ENCODE measurements at regions not wholly inside any gene's neighbourhood (a gene's known extent, or its start where the extent isn't known, plus 50 kb on each side); places are given as distances from the start of the nearest gene placed in this dataset.
"Not testable (repeated sequence)": the region's sequence is repeated elsewhere in the genome, so short reads cannot be mapped to it uniquely, and the experiment has no call there.

DNA sequence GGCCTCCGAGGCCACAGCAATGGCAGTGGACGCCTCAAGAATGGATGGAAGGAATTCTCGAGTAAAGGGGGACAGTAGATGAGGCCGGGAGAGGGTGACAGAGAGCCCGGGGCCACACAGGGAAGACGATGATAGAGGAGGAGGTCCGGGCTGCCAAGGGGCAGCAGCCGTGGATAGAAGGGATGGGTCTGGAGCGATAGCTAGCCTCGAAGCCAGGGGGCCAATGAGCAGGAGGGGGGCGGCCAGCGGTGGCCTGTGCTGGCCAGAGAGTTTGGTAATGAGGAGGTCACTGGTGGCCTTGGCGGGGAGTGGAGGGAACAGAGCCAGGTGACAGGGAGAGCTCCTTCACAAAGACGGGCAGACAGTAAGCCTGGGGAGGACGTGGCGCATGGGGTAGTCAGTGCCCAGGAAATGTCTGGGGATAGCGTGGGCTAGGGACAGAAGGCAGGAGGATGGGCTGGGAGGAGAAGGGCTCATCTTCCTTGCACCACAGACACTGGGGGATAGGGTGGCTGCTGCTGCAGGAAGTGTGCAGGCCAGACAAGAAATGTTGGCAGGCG, 87.8 kb upstream of the ASB18 start:
- Histone ChIP-seq H3K4me3 (ENCODE audit: low read length) (no peak overlapping the region), H3K27ac (ENCODE audit: low read length) (no peak overlapping the region), H3K27me3 (ENCODE audit: control insufficient read depth, insufficient read depth, low read length) (no peaks in the 10 kb centered on the region), H3K9me3 (ENCODE audit: control insufficient read depth, low read depth, low read length) (no peaks in the 10 kb centered on the region), H3K36me3 (ENCODE audit: control insufficient read depth, low read depth, low read length) (no peaks in the 10 kb centered on the region), H3K9ac (ENCODE audit: low read length) (no peak overlapping the region), H3K4me1 (ENCODE audit: control insufficient read depth, low read depth, low read length) (peaks cover 3% of the 10 kb centered on the region)

DNA sequence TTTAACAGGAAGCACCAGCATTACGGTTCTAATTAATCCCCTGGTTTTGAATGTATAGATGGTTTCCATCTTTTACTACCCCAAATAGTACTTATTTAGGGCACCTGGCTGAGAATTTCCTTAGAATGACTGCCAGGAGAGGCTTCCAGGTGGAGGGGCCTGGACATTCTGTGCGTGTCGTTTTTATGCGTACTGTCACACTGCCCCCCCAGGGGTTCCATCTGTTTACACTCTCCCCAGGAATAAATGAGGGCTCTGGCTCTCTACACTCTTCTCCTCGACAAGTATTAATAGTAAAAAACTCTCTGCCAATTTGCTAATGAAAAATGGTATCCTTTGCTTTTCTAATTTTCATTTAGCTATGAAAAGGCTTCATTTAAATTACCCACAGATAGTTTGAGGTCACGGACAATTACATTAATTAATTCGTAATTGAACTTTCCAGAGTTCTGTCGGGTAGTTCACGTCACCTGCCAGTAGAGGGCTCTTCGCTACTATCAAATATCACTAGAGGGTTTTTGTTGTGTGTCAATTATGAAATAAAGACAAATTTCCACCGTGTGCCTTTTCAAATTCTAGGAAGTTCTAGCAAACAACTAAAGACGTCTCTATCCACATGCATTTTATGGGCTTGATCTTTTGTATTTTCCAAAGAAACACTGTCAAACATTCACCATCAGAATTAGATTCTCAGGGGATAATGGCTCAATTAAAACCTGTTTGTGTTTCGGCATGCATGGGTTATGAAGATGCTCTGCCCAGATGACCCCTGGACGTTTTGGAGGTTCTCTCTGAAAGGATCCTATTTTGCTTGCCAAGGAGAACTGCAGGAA, 88.8 kb upstream of the ASB18 start:
- H3K27me3 ChIP-seq (ENCODE audit: control insufficient read depth, insufficient read depth, low read length), result no peaks in the 10 kb centered on the region
- H3K9me3 ChIP-seq (ENCODE audit: control insufficient read depth, low read depth, low read length), result no peaks in the 10 kb centered on the region
- H3K4me3 ChIP-seq (ENCODE audit: low read length), result no peak overlapping the region
- H3K4me1 ChIP-seq (ENCODE audit: control insufficient read depth, low read depth, low read length), result peaks cover under 1% of the 10 kb centered on the region
- no peaks in the 10 kb centered on the region for H3K36me3 ChIP-seq (ENCODE audit: control insufficient read depth, low read depth, low read length)
- no peak overlapping the region for H3K9ac ChIP-seq (ENCODE audit: low read length)
- no peak overlapping the region for H3K27ac ChIP-seq (ENCODE audit: low read length)

DNA sequence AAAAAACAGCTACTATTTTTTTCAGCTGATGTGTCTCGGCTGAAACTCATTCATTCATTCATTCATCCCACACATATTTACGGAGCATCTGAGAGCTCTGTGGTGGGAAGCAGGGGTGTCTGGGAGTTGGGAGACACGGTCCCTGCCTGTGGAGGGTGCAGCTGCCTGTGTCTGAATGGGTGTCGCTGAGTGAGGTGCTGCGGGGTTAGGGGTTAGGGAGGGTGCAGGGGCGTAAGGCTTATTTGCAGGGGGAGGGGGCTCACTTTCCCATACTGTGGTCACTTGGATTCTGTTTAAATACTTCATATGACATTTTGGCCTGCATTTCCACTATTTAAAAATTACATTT, 89.4 kb upstream of the ASB18 start:
- Histone ChIP-seq H3K4me1 (ENCODE audit: control insufficient read depth, low read depth, low read length) (no peaks in the 10 kb centered on the region), H3K9ac (ENCODE audit: low read length) (no peak overlapping the region), H3K36me3 (ENCODE audit: control insufficient read depth, low read depth, low read length) (no peaks in the 10 kb centered on the region), H3K4me3 (ENCODE audit: low read length) (no peak overlapping the region), H3K27me3 (ENCODE audit: control insufficient read depth, insufficient read depth, low read length) (no peaks in the 10 kb centered on the region), H3K27ac (ENCODE audit: low read length) (no peak overlapping the region), H3K9me3 (ENCODE audit: control insufficient read depth, low read depth, low read length) (no peaks in the 10 kb centered on the region)

GRCh38 chr2:236354056-236354940, 90.1 kb upstream of the ASB18 start:
- H3K36me3 ChIP-seq (ENCODE audit: control insufficient read depth, low read depth, low read length), result no peaks in the 10 kb centered on the region
- no peak overlapping the region for H3K9ac ChIP-seq (ENCODE audit: low read length)
- H3K9me3 ChIP-seq (ENCODE audit: control insufficient read depth, low read depth, low read length), result no peaks in the 10 kb centered on the region
- H3K27ac ChIP-seq (ENCODE audit: low read length), result no peak overlapping the region
- H3K4me3 ChIP-seq (ENCODE audit: low read length), result no peak overlapping the region
- no peaks in the 10 kb centered on the region for H3K27me3 ChIP-seq (ENCODE audit: control insufficient read depth, insufficient read depth, low read length)
- no peaks in the 10 kb centered on the region for H3K4me1 ChIP-seq (ENCODE audit: control insufficient read depth, low read depth, low read length)

- H3K9me3 ChIP-seq (ENCODE audit: control insufficient read depth, low read depth, low read length), result no peaks in the 10 kb centered on the region
- no peak overlapping the region for H3K27ac ChIP-seq (ENCODE audit: low read length)
- no peak overlapping the region for H3K4me3 ChIP-seq (ENCODE audit: low read length)
- H3K9ac ChIP-seq (ENCODE audit: low read length), result no peak overlapping the region
- H3K36me3 ChIP-seq (ENCODE audit: control insufficient read depth, low read depth, low read length), result no peaks in the 10 kb centered on the region
- no peaks in the 10 kb centered on the region for H3K4me1 ChIP-seq (ENCODE audit: control insufficient read depth, low read depth, low read length)
- H3K27me3 ChIP-seq (ENCODE audit: control insufficient read depth, insufficient read depth, low read length), result no peaks in the 10 kb centered on the region
These were observed 90.9 kb upstream of the ASB18 start for GRCh38 chr2:236354973-236355595.

DNA sequence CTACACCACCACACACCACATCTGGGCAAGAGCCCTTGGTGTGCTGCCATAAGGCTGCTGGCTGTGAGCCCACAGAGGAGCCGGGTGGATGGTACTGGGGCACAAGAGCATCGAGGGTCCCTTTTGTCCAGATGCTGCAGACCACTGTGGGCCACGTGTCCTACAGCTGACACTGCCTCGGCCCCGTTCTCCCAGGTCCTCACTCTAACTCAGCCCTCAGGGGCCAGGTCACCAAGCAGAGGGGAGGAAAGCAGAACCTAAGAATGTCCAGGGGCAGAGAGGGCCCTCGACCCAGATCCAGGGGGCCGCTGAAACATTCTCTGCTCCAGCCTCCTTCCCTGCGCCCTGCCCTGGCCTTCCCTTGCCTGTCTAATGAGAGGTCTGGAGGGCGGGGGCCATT, 91.7 kb upstream of the ASB18 start:
- H3K4me1 ChIP-seq (ENCODE audit: control insufficient read depth, low read depth, low read length), result no peaks in the 10 kb centered on the region
- no peak overlapping the region for H3K9ac ChIP-seq (ENCODE audit: low read length)
- H3K36me3 ChIP-seq (ENCODE audit: control insufficient read depth, low read depth, low read length), result no peaks in the 10 kb centered on the region
- H3K9me3 ChIP-seq (ENCODE audit: control insufficient read depth, low read depth, low read length), result no peaks in the 10 kb centered on the region
- no peaks in the 10 kb centered on the region for H3K27me3 ChIP-seq (ENCODE audit: control insufficient read depth, insufficient read depth, low read length)
- H3K4me3 ChIP-seq (ENCODE audit: low read length), result no peak overlapping the region
- no peak overlapping the region for H3K27ac ChIP-seq (ENCODE audit: low read length)

GRCh38 chr2:236356321-236356720, 92.1 kb upstream of the ASB18 start:
- H3K27me3 ChIP-seq (ENCODE audit: control insufficient read depth, insufficient read depth, low read length); H3K27ac ChIP-seq (ENCODE audit: low read length); H3K4me1 ChIP-seq (ENCODE audit: control insufficient read depth, low read depth, low read length); H3K4me3 ChIP-seq (ENCODE audit: low read length); H3K9ac ChIP-seq (ENCODE audit: low read length); H3K36me3 ChIP-seq (ENCODE audit: control insufficient read depth, low read depth, low read length); H3K9me3 ChIP-seq (ENCODE audit: control insufficient read depth, low read depth, low read length): not testable (repeated sequence)

DNA sequence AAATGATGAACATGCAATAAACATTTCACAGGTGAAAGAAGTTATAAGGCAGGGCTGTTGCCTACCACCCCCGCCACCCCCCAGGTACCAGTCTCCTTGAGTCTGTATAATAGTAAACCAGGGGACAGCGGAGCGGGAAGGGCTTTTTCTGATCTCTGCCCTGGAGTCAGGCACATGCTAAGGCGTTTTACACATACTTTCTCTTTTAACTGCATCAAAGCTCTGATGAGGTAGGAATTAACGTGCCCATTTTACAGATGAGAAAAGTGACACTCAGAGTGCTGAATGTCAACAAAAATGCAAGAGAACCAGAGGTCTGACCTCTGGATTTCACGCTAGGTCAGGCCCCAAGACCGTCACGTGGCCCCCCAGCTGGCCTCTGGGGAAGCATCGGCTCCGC, 94.3 kb upstream of the ASB18 start:
- H3K4me1 ChIP-seq (ENCODE audit: control insufficient read depth, low read depth, low read length); H3K4me3 ChIP-seq (ENCODE audit: low read length); H3K36me3 ChIP-seq (ENCODE audit: control insufficient read depth, low read depth, low read length); H3K9me3 ChIP-seq (ENCODE audit: control insufficient read depth, low read depth, low read length); H3K9ac ChIP-seq (ENCODE audit: low read length); H3K27ac ChIP-seq (ENCODE audit: low read length); H3K27me3 ChIP-seq (ENCODE audit: control insufficient read depth, insufficient read depth, low read length): not testable (repeated sequence)

DNA sequence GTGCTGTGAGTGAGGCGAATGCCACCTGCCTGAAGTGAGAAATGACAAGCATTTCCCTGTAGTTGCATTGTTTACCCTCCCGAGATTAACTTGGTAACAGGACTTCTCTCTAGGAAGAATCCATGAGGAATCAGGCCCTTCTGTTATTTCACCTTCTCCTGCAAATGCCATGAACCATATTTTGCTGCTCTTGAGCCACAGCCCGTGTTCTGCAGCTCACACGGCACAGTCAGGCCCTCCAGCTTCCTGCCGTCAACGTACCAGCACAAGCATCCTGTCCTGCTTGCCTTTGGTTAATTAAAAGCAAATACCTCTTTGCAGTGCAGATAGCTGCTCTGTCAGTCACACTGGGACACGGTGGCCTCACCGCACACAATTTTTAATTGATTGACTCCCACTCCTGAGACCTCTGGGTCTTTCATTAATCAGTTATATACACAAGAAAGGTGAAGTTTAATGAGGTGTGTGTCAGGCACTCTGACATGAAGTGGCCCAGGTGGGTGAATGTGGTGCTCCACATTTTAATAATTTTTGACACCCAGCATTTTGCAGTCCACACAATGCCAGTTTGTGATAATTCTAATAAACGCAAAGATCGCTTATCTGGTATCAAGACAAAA, 95.3 kb upstream of the ASB18 start:
- H3K27ac ChIP-seq (ENCODE audit: low read length), result no peak overlapping the region
- H3K36me3 ChIP-seq (ENCODE audit: control insufficient read depth, low read depth, low read length), result no peaks in the 10 kb centered on the region

GRCh38 chr2:236360496-236360895, 96.3 kb upstream of the ASB18 start:
- H3K9me3 ChIP-seq (ENCODE audit: control insufficient read depth, low read depth, low read length), result no peaks in the 10 kb centered on the region
- H3K36me3 ChIP-seq (ENCODE audit: control insufficient read depth, low read depth, low read length), result no peaks in the 10 kb centered on the region
- no peak overlapping the region for H3K27ac ChIP-seq (ENCODE audit: low read length)
- H3K4me3 ChIP-seq (ENCODE audit: low read length), result no peak overlapping the region
- H3K9ac ChIP-seq (ENCODE audit: low read length), result no peak overlapping the region
- no peaks in the 10 kb centered on the region for H3K4me1 ChIP-seq (ENCODE audit: control insufficient read depth, low read depth, low read length)
- no peaks in the 10 kb centered on the region for H3K27me3 ChIP-seq (ENCODE audit: control insufficient read depth, insufficient read depth, low read length)

More for the DNA sequence above, 95.3 kb upstream of the ASB18 start:
- Histone ChIP-seq H3K4me1 (ENCODE audit: control insufficient read depth, low read depth, low read length) (no peaks in the 10 kb centered on the region), H3K4me3 (ENCODE audit: low read length) (no peak overlapping the region), H3K9me3 (ENCODE audit: control insufficient read depth, low read depth, low read length) (no peaks in the 10 kb centered on the region), H3K27me3 (ENCODE audit: control insufficient read depth, insufficient read depth, low read length) (no peaks in the 10 kb centered on the region), H3K9ac (ENCODE audit: low read length) (no peak overlapping the region)

GRCh38 chr2:236363711-236364277, 99.6 kb upstream of the ASB18 start:
- H3K36me3 ChIP-seq (ENCODE audit: control insufficient read depth, low read depth, low read length), result no peaks in the 10 kb centered on the region
- H3K4me3 ChIP-seq (ENCODE audit: low read length), result no peak overlapping the region
- no peak overlapping the region for H3K9ac ChIP-seq (ENCODE audit: low read length)
- H3K27ac ChIP-seq (ENCODE audit: low read length), result no peak overlapping the region
- H3K4me1 ChIP-seq (ENCODE audit: control insufficient read depth, low read depth, low read length), result no peaks in the 10 kb centered on the region
- H3K9me3 ChIP-seq (ENCODE audit: control insufficient read depth, low read depth, low read length), result no peaks in the 10 kb centered on the region
- H3K27me3 ChIP-seq (ENCODE audit: control insufficient read depth, insufficient read depth, low read length), result no peaks in the 10 kb centered on the region
